OCI-LY3 (cell line): ENCODE measurements at regions not wholly inside any gene's neighbourhood (a gene's known extent, or its start where the extent isn't known, plus 50 kb on each side); places are given as distances from the start of the nearest gene placed in this dataset.

ENCODE experiments used
- EZH2phosphoT487 ChIP-seq: fragments of 200-600 bp; shearing (Covaris generic); IDR thresholded peaks from 2 replicates; pipeline ENCODE4 v1.6.1; 2018; ENCODE audit warnings: antibody characterized with exemption, mixed run types, low read depth
- TF ChIP-seq, protein P1 (sequence below): fragments of 200-600, 300-600 bp; sonication (generic); IDR thresholded peaks from 2 replicates; pipeline ENCODE4 v1.5.1; 2014; ENCODE audit warnings: antibody characterized with exemption, low read length, low read depth

DNA sequence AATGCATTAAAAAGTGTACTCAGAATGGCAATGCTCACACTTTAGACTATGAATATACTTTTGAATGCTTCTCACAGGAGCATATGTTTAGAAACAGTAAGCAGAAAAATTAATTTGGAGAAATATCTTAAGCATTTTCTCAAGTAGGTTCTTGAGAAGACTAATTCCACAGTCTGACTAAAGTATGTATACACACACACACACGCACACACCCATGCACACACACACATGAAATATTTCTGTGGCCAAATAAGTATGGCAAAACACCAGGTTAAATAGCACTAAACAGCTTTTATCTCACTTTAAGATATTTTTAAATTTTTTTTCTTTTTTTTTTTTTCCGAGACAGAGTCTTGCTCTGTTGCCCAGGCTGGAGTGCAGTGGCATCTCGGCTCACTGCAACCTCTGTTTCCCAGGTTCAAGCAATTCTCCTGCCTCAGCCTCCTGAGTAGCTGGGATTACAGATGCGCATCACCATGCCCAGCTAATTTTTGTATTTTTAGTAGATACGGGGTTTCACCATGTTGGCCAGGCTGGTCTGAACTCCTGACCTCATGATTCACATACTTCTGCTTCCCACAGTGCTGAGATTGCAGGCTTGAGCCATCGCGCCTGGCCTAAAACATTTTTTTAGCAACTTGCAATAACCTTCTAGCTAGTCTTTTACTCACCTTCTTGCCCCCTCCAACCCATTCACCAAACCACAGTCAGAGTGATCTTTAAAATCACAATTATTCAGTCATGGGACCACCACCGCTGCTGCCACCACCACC, 67.5 kb upstream of the SCG2 start:
- TF ChIP-seq, protein P1, sequence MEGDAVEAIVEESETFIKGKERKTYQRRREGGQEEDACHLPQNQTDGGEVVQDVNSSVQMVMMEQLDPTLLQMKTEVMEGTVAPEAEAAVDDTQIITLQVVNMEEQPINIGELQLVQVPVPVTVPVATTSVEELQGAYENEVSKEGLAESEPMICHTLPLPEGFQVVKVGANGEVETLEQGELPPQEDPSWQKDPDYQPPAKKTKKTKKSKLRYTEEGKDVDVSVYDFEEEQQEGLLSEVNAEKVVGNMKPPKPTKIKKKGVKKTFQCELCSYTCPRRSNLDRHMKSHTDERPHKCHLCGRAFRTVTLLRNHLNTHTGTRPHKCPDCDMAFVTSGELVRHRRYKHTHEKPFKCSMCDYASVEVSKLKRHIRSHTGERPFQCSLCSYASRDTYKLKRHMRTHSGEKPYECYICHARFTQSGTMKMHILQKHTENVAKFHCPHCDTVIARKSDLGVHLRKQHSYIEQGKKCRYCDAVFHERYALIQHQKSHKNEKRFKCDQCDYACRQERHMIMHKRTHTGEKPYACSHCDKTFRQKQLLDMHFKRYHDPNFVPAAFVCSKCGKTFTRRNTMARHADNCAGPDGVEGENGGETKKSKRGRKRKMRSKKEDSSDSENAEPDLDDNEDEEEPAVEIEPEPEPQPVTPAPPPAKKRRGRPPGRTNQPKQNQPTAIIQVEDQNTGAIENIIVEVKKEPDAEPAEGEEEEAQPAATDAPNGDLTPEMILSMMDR: no peak
- no peak for TF ChIP-seq EZH2phosphoT487
